NCI-H1436 (cell line): ENCODE measurements at regions not wholly inside any gene's neighbourhood (a gene's known extent, or its start where the extent isn't known, plus 50 kb on each side); places are given as distances from the start of the nearest gene placed in this dataset.
"Not testable (repeated sequence)": the region's sequence is repeated elsewhere in the genome, so short reads cannot be mapped to it uniquely, and the experiment has no call there.

Source experiments
- DNase-seq: peaks from one replicate; lab custom pipeline; 2025; lab: John Stamatoyannopoulos, UW

- DNase-seq, result no peak
Measured at GRCh38 chr1:74943046-74943445, 191.1 kb upstream of the LHX8 start.

DNA sequence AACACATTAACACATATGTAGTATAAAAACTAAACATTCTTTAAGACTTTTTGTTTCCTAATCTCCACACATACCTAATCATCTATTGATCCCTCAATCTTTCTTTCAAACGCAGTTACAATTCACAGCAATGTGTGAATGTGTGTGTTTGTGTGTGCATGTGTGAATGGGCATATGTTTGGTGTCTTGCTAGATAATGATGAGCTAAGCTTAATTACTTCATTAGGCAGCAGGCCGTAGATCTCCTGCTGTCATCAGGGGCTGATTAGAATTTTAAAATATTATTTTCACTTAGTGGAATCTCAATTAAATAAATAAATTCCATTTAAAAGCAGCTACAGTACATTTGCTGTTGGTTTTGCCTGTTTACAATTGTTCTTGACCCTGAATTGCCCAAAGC lies 187.8 kb upstream of the LHX8 start:
- DNase-seq, result no peak

- not testable (repeated sequence) for DNase-seq
Measured at GRCh38 chr1:74949348-74949747, 184.8 kb upstream of the LHX8 start.

GRCh38 chr1:74951981-74952380 lies 182.2 kb upstream of the LHX8 start:
- DNase-seq, result not testable (repeated sequence)

DNA sequence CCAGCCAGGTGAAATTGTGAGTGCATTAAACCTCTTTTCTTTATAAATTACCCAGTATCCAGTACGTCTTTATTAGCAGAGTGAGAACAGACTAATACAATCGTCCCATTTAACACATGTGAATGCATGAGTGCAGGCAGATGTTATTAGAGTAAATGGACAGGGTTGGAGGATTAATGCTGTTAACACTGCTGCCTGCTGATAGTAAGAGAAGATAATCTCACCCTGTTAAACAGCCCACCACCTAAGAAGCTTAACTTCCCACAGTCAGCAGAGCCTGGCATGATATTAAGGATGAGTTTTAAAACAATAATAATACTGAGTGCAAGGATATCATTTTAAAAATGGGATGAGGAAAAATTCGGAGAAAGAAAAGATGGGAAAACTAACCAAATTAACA lies 181.4 kb upstream of the LHX8 start:
- DNase-seq, result no peak

- no peak for DNase-seq
Measured at GRCh38 chr1:74953622-74954021, 180.6 kb upstream of the LHX8 start.

GRCh38 chr1:74963120-74963519 lies 171.1 kb upstream of the LHX8 start:
- DNase-seq, result no peak

DNA sequence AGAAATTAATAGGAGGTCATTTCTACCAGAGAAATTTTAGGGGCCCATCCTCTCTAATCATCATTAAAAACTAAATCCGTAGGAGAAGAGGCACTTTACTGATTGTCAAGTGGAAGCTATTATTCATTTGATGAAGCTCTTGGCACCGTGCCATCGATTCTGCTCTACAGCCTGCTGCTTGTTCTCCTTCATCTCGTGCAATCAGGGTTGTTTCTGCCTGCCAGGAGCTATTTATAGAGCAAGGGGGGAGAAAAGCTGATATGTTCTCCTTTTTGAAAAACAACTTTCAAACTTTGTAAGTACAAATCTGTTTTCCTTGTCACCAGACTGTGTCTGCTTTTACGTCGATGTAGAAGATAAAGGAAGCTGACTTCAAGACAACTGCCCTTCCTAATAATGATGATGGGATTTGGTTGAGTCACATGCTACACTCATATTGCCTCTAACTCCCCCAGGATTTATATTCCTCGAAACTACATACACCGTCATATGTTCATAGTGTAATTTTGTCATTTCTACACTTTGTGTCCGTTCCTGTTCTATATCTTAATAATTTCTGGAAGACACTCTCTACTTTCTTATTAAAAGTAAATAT lies 169.6 kb upstream of the LHX8 start:
- DNase-seq, result peak; percentile 90

DNA sequence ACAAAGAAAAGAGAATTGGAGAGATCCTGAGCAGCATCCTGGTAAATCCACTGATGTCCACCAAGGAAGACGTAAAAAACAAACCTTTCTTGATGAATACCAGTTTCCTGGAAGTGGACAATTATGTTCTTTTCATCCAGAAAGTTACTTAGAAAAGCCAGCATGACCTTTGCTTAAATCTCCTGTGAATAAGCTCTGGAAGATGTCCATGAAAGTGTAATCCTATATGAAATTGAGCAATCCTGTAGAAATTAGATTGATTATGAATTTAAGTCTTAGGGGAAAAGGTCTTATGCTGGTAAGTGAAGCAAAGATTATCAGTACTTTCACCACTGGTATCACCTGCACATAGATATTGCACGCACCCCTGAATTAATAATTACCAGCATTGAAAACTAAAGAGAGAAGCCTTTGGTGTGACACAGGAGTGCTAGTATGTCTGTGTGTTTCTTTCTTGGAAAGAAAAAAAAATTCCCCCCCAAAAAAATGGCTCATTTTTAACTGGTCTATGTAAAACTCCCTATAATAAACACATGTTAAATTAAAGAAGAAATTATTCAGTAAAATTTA lies 164.5 kb upstream of the LHX8 start:
- no peak for DNase-seq

- DNase-seq, result no peak
Measured at GRCh38 chr1:74971982-74972381, 162.2 kb upstream of the LHX8 start.

DNA sequence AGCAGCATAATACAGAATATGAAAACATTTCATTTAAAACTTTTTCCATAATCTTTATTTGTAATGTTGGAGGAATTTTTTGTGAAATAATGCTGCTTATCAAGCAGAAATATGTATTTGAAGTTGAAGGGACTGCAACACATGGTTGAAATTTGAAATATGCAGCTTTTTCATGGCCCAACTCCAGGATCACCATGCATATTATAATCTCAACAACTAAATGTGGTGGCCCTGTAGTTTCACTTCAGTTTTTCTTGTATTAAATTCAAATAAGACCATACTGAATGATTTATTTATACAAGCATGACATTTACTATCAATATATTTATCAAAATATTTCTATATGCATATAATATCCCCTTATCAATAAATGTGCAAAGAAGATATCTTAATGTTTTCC lies 157.7 kb upstream of the LHX8 start:
- DNase-seq, result no peak

DNA sequence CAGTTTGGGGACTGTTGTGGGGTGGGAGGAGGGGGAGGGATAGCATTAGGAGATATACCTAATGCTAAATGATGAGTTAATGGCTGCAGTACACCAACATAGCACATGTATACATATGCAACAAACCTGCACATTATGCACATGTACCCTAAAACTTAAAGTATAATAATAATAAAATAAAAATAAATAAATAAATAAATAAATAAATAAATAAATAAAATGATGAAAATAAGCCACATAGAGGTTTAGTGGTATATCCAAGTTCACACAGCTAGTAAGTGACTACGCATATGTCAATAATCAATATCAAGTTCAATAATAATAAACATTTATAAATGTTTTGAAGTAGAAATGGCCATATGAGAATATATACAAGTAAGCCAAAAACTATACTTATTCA lies 141.7 kb upstream of the LHX8 start:
- not testable (repeated sequence) for DNase-seq

- DNase-seq, result peak; percentile 5
Measured at GRCh38 chr1:74995821-74996220, 138.4 kb upstream of the LHX8 start.

DNA sequence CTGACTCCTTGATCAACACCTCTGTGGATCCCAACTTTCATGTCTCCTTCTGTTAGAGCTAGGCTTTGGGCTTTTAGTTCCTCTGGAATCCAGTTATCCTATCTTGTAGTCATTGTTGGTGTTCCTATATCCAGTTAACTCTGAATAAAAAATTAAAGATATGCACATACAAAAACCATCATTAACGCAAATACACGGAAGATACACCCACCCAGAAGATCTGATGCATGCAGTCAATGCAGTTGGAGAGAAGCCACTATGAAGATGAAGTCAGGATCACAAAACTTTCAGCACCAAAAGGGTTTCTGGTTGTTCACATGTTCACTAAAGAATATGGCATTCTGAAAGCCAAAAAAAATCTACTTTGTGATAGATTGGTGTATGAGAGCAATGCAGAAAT lies 123.6 kb upstream of the LHX8 start:
- DNase-seq, result no peak

DNA sequence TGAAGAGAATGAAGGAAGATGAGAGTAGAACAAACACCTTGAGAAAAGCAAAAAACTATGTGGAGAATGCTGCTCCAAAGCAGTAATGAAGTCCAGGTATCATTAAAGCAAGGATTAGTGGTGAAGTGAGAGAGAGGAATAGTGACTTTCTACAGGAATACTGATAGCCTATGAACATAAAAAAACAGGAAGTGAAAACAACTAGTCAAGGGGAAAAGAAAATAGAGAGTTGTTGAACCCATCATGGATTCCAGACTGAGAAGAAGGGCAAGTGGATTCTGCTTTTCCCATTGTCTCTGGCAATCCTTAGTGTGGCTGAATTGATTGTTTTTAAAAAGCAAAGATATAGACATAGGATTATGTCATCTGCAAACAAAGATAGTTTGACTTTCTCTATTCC lies 119.9 kb upstream of the LHX8 start:
- DNase-seq, result no peak

DNA sequence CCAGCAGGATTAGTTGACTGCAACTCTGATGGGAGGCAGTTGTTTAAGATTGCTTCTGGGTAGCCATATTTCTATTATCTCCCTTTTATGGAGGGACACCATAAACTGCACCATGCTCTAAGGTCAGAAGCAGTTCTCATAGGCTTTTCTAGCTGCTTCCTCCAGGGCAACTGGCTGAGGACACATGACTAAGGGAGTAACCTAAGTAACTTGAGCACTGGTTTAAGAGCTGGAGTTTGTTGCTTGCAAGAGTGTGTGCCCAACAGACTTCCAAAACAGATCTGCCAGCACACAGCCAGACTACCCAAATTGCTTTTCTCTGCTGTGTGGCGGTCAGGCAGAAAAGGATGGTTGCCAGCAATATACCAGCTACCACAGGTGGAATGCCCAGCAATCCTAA lies 111.2 kb upstream of the LHX8 start:
- DNase-seq, result no peak

- DNase-seq, result no peak
Measured at GRCh38 chr1:75034376-75034775, 99.8 kb upstream of the LHX8 start.

DNA sequence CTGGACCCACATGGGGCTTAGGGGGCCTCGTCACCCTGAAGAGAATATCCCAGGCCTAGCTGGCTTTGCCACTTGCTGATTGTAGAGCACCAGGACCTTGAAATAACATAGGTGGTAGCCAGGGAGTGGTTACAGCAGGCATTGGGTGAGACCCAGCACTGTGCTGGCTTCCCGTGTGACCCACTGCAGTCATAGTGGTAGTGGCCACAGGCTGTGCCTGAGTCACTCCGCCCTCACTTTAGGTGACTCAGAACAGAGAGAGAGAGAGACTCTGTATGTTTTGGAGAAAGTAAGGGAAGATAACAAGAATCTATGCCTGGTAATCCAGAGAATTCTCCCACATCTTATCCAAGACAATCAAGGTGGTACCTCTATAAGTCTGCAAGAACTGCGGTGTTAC lies 98.7 kb upstream of the LHX8 start:
- no peak for DNase-seq

DNA sequence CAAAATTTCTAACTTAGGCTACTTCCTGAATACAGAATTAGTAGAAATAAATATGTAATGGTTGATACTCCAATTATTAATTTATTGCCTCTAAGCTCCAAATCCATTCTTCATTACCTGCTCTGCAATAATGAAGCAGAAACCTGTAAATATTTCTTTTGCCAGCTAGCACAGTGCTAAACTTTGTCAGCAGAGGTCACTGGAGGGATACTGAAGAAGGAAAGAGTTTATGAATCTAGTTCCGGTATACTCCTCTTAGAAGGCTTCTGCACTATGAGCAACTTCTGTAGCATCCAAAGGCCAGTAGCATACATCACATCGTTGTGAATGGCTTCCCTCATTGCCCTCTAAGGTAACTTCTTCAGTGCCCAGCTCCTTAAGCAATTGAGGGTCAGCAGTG lies 81.0 kb upstream of the LHX8 start:
- DNase-seq, result no peak

GRCh38 chr1:75058424-75058823 lies 75.8 kb upstream of the LHX8 start:
- DNase-seq, result no peak

GRCh38 chr1:75062111-75062510 lies 72.1 kb upstream of the LHX8 start:
- no peak for DNase-seq

DNA sequence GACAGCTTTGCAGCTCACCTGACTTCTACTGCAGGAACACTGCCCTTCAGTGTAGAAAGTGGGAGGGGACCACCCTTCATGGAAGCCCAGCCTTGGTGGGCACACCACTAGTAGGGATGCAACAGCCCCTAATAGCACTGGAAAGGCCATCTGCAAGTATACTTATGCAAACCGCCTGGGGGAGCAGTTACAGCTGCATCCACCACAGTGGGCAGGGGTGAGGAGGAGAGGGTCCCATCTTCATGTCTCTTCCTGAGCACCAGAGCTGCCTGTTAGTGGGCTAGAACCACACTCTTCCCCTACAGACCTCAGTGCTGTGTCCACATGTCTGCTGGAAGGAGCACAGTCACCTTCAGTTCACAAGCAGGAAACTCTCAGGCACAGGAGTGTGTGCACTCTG lies 66.2 kb upstream of the LHX8 start:
- no peak for DNase-seq

DNA sequence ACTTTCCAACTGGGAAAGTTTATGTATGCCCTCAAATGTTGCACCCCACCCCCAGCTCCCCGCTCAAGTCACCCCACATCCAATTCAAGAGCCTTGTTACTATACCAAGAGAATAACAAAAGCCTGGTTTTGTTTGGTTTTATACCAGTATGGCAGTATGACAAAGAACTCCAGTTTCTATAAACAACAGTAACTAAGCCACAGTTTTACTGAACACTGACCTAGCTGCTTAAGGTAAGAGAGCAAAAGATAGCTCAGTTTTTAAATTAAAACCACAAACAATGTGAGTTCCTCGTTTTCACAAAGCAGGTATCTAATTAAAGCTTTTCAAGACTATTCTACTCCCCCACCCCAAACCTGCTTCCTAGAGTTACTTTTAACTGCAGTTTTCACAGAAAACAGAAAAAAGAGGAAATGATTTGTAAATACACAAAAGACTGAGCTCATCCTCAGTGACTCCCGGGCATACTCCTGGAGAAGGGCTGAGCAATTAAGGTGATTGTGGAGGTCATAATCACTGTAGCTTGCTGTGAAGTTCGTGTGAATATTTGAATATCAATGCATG lies 59.3 kb upstream of the LHX8 start:
- no peak for DNase-seq
